NCI-H2107 treated with DMSO at 0.1 percent for 48 hours (cell line): ENCODE measurements at regions not wholly inside any gene's neighbourhood (a gene's known extent, or its start where the extent isn't known, plus 50 kb on each side); places are given as distances from the start of the nearest gene placed in this dataset.

Experiments used
- DNase-seq: peaks from one replicate; lab custom pipeline; 2025; ENCODE audit not compliant: unreplicated experiment; lab: John Stamatoyannopoulos, UW

- no peak for DNase-seq
These were observed 154.4 kb downstream of the AXIN2 start for GRCh38 chr17:65407017-65407416.

GRCh38 chr17:65406552-65406951 is 154.9 kb downstream of the AXIN2 start:
- no peak for DNase-seq

- no peak for DNase-seq
These were observed 155.9 kb downstream of the AXIN2 start for GRCh38 chr17:65405563-65405962.

GRCh38 chr17:65404761-65405160 is 156.7 kb downstream of the AXIN2 start:
- DNase-seq, result no peak

GRCh38 chr17:65403626-65404025 is 157.8 kb downstream of the AXIN2 start:
- no peak for DNase-seq

- no peak for DNase-seq
These were observed 158.6 kb downstream of the AXIN2 start for GRCh38 chr17:65402513-65403496.

GRCh38 chr17:65401561-65401960 is 159.9 kb downstream of the AXIN2 start:
- no peak for DNase-seq

- no peak for DNase-seq
These were observed 160.7 kb downstream of the AXIN2 start for GRCh38 chr17:65400701-65401100.

- no peak for DNase-seq
These were observed 163.2 kb downstream of the AXIN2 start for GRCh38 chr17:65398040-65398787.

GRCh38 chr17:65395924-65396323 is 165.5 kb downstream of the AXIN2 start:
- DNase-seq, result no peak

- no peak for DNase-seq
These were observed 166.5 kb downstream of the AXIN2 start for GRCh38 chr17:65394811-65395472.

- DNase-seq, result no peak
These were observed 167.9 kb downstream of the AXIN2 start for GRCh38 chr17:65393514-65393913.

- no peak for DNase-seq
These were observed 171.5 kb downstream of the AXIN2 start for GRCh38 chr17:65389949-65390348.

- DNase-seq, result no peak
These were observed 172.0 kb downstream of the AXIN2 start for GRCh38 chr17:65389426-65389825.

- DNase-seq, result no peak
These were observed 172.5 kb downstream of the AXIN2 start for GRCh38 chr17:65388911-65389310.

- no peak for DNase-seq
These were observed 174.1 kb downstream of the AXIN2 start for GRCh38 chr17:65387322-65387721.

GRCh38 chr17:65385726-65386125 is 175.7 kb downstream of the AXIN2 start:
- no peak for DNase-seq

- DNase-seq, result no peak
These were observed 176.4 kb downstream of the AXIN2 start for GRCh38 chr17:65385071-65385470.

GRCh38 chr17:65381152-65381551 is 180.3 kb downstream of the AXIN2 start:
- DNase-seq, result no peak

GRCh38 chr17:65374966-65375365 is 186.5 kb downstream of the AXIN2 start:
- DNase-seq, result no peak

- DNase-seq, result no peak
These were observed 189.7 kb downstream of the AXIN2 start for GRCh38 chr17:65371702-65372101.
